ENCODE measurements at regions not wholly inside any gene's neighbourhood (a gene's known extent, or its start where the extent isn't known, plus 50 kb on each side); places are given as distances from the start of the nearest gene placed in this dataset.

DNA sequence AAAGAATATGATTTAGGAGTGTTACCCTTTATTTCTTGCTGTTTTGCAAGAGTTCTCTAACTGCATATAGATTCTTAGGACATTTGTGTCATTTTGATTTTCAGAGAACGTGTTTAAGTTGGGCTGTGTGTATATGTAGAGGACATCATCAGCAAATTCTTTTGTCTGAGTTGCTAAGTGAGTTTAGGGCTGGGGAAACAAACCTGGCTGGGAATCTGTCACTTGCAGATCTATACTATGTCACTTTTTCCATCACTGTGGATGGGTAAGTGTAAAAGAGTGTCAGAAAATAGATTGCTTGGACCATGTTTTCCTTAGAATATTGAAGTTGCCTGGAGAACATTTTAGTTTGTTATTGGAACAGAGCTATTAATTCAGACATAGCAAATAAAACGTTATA, 349.1 kb upstream of the NEGR1 start:
- no peaks in the 10 kb centered on the region for H3K4me1 ChIP-seq (ENCODE audit: control insufficient read depth, insufficient read depth, low read length)
- no peak overlapping the region for H3K9ac ChIP-seq (ENCODE audit: extremely low read depth, low read length, poor library complexity, severe bottlenecking)
- H3K36me3 ChIP-seq (ENCODE audit: control insufficient read depth, insufficient read depth, low read length), result no peaks in the 10 kb centered on the region
- Mint-ChIP-seq H3K27me3 (ENCODE audit: insufficient read depth) (no peaks in the 10 kb centered on the region), H3K9me3 (no peaks in the 10 kb centered on the region), H3K27ac (no peak overlapping the region), H3K36me3 (ENCODE audit: low read depth) (no peaks in the 10 kb centered on the region), H3K4me1 (peaks cover 4% of the 10 kb centered on the region), H3K4me3 (no peak overlapping the region)
- TF ChIP-seq, protein P1, sequence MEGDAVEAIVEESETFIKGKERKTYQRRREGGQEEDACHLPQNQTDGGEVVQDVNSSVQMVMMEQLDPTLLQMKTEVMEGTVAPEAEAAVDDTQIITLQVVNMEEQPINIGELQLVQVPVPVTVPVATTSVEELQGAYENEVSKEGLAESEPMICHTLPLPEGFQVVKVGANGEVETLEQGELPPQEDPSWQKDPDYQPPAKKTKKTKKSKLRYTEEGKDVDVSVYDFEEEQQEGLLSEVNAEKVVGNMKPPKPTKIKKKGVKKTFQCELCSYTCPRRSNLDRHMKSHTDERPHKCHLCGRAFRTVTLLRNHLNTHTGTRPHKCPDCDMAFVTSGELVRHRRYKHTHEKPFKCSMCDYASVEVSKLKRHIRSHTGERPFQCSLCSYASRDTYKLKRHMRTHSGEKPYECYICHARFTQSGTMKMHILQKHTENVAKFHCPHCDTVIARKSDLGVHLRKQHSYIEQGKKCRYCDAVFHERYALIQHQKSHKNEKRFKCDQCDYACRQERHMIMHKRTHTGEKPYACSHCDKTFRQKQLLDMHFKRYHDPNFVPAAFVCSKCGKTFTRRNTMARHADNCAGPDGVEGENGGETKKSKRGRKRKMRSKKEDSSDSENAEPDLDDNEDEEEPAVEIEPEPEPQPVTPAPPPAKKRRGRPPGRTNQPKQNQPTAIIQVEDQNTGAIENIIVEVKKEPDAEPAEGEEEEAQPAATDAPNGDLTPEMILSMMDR (conservative IDR thresholded peaks at IDR 0.05), result no peak
- no peaks in the 10 kb centered on the region for H3K27me3 ChIP-seq (ENCODE audit: control insufficient read depth, insufficient read depth, low read length, poor library complexity, severe bottlenecking)
- WGBS, 2 experiments (ENCODE audit: insufficient coverage in 1 of 2, insufficient read length in 1 of 2), result 73% methylated on average over 2 of the region's 2 CpGs; no CpG with 5 or more reads in 1 of the 2 experiments
- H3K9me3 ChIP-seq (ENCODE audit: control insufficient read depth, low read length), result no peaks in the 10 kb centered on the region
- H3K4me3 ChIP-seq (ENCODE audit: low read length), result no peak overlapping the region
- no peak for DNase-seq
- no peak overlapping the region for H3K27ac ChIP-seq (ENCODE audit: low read depth, low read length)

- TF ChIP-seq, protein P1 (conservative IDR thresholded peaks at IDR 0.05), result peak; percentile 82
- Histone ChIP-seq H3K9me3 (ENCODE audit: control insufficient read depth, low read length) (no peaks in the 10 kb centered on the region), H3K4me1 (ENCODE audit: control insufficient read depth, insufficient read depth, low read length) (no peaks in the 10 kb centered on the region), H3K4me3 (ENCODE audit: low read length) (no peak overlapping the region), H3K9ac (ENCODE audit: extremely low read depth, low read length, poor library complexity, severe bottlenecking) (no peak overlapping the region), H3K27ac (ENCODE audit: low read depth, low read length) (no peak overlapping the region), H3K27me3 (ENCODE audit: control insufficient read depth, insufficient read depth, low read length, poor library complexity, severe bottlenecking) (no peaks in the 10 kb centered on the region), H3K36me3 (ENCODE audit: control insufficient read depth, insufficient read depth, low read length) (no peaks in the 10 kb centered on the region)
- Mint-ChIP-seq H3K27ac (no peak overlapping the region), H3K27me3 (ENCODE audit: insufficient read depth) (no peaks in the 10 kb centered on the region), H3K9me3 (no peaks in the 10 kb centered on the region), H3K4me3 (no peak overlapping the region), H3K4me1 (peaks cover 3% of the 10 kb centered on the region), H3K36me3 (ENCODE audit: low read depth) (no peaks in the 10 kb centered on the region)
- DNase-seq, result peak; percentile 64
- WGBS, 2 experiments (ENCODE audit: insufficient coverage in 1 of 2, insufficient read length in 1 of 2), result 31 to 53% methylated on average over 4 of the region's 4 CpGs
Observed at GRCh38 chr1:72623299-72623708, 341.0 kb upstream of the NEGR1 start.

GRCh38 chr1:72620453-72620852, 338.1 kb upstream of the NEGR1 start:
- Histone ChIP-seq H3K4me1 (ENCODE audit: control insufficient read depth, insufficient read depth, low read length) (no peaks in the 10 kb centered on the region), H3K36me3 (ENCODE audit: control insufficient read depth, insufficient read depth, low read length) (no peaks in the 10 kb centered on the region), H3K27ac (ENCODE audit: low read depth, low read length) (no peak overlapping the region), H3K27me3 (ENCODE audit: control insufficient read depth, insufficient read depth, low read length, poor library complexity, severe bottlenecking) (no peaks in the 10 kb centered on the region), H3K4me3 (ENCODE audit: low read length) (no peak overlapping the region), H3K9ac (ENCODE audit: extremely low read depth, low read length, poor library complexity, severe bottlenecking) (no peak overlapping the region), H3K9me3 (ENCODE audit: control insufficient read depth, low read length) (no peaks in the 10 kb centered on the region)
- TF ChIP-seq, protein P1 (conservative IDR thresholded peaks at IDR 0.05), result no peak
- Mint-ChIP-seq H3K27ac (no peak overlapping the region), H3K4me3 (no peak overlapping the region), H3K4me1 (peaks cover 3% of the 10 kb centered on the region), H3K9me3 (no peaks in the 10 kb centered on the region), H3K36me3 (ENCODE audit: low read depth) (no peaks in the 10 kb centered on the region), H3K27me3 (ENCODE audit: insufficient read depth) (no peaks in the 10 kb centered on the region)
- DNase-seq, result no peak
- WGBS, 2 experiments (ENCODE audit: insufficient coverage in 1 of 2, insufficient read length in 1 of 2), result 83 to 94% methylated on average over 1 to 2 of the region's 2 CpGs

Data from endodermal cell (in vitro differentiated cells).